Hepatocyte (in vitro differentiated cells): ENCODE measurements at regions not wholly inside any gene's neighbourhood (a gene's known extent, or its start where the extent isn't known, plus 50 kb on each side); places are given as distances from the start of the nearest gene placed in this dataset.

Source experiments
- CTCF ChIP-seq: fragments of 200-600 bp; sonication (generic); IDR thresholded peaks from 2 replicates; pipeline ENCODE4 v1.5.1; 2016; ENCODE audit warnings: antibody characterized with exemption, mild to moderate bottlenecking; ENCODE audit not compliant: poor library complexity
- EZH2phosphoT487 ChIP-seq: fragments of 200-600 bp; sonication (generic); IDR thresholded peaks from one replicate; pipeline ENCODE4 v1.6.1; 2018; ENCODE audit warnings: antibody characterized with exemption, mild to moderate bottlenecking, low read depth, moderate library complexity; ENCODE audit not compliant: unreplicated experiment, severe bottlenecking

- TF ChIP-seq CTCF (no peak), EZH2phosphoT487 (peak; percentile 95)
These were observed 86.1 kb downstream of the TMEM215 start for GRCh38 chr9:32869404-32869803.
